ENCODE measurements at regions not wholly inside any gene's neighbourhood (a gene's known extent, or its start where the extent isn't known, plus 50 kb on each side); places are given as distances from the start of the nearest gene placed in this dataset.

DNA sequence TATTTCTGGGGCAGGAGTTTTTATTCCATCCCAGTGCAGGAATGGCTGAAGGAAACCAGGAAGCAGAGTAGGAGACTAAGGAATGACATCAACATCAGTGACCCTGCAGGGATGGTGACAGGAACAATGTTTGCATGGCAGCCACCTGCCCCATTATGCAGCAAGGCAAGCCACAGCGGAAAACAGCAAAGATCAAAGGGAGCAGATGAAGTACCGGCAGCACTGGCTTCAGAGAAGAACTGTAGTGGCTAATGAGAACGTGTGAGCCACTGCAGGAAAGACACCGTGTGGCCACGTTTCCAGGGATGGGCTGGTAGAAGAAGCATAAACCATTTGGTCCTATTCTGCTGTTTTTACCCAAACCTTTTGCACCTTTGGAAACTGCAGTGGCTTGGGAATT lies 52.9 kb upstream of the TAB2 start:
- peak in 2 of 3 donors; percentile 23 to 27 for DNase-seq (ENCODE audit: low read depth in 3 of 3, low spot score in 1 of 3)

DNA sequence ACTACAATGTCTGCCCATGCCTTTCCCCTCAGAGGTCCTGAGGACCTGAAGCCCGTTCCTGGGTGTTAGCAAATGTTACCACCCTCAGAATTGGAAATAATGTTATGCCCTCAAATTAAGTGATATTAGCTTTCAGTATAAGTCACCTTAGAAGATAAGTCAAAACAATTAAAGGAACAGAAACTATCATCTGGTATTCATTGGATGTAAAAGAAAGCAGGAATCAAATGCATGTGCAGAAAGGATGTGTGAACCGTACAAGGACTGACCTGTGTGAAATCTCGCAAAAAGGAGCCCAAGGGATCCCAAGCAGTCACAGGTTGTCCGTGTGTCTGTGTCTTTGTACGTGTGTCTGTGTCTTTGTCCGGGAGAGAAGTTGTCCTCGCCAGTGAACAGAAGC lies 51.6 kb upstream of the TAB2 start:
- no peak for DNase-seq (ENCODE audit: low read depth in 3 of 3, low spot score in 1 of 3)

DNA sequence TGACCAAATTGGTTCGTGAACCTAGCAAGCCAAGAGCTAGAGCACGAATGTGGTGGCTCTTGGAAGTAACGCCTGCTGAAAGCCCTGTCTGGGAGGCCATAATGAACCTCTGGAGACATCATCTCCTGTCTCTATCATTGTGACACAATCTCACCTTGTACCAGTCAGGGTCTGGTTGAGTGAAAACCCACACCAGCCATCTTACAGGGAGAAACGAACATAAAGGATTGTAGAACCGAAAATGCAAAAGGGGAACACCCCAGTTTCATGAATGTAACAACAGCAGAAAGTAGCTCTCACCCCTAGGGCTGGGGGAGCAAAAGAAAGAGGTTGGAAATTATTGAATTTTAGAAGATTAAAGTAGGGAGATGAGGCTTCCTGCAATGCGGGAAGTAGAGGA lies 50.9 kb upstream of the TAB2 start:
- DNase-seq (ENCODE audit: low read depth in 3 of 3, low spot score in 1 of 3) = no peak

DNA sequence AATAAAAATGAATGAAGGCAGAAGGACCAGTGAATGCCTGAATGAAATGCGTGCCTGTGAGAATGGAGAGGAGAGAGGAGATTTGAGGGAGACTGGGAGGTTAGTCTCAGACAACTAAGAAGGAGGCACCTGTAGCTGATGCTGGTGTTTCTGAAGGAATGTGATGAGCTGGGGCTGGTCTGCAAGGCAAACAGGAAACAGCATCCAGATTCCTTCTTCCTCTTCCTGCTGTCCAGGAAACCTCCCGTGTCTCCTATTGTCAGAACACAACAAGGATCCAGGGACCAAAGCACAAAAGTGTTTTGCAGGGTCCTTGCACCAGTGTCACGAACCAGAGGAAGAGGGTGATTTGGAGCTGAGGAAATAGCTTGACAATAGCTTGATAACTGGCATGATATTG lies 50.4 kb upstream of the TAB2 start:
- DNase-seq (ENCODE audit: low read depth in 3 of 3, low spot score in 1 of 3) = no peak

DNA sequence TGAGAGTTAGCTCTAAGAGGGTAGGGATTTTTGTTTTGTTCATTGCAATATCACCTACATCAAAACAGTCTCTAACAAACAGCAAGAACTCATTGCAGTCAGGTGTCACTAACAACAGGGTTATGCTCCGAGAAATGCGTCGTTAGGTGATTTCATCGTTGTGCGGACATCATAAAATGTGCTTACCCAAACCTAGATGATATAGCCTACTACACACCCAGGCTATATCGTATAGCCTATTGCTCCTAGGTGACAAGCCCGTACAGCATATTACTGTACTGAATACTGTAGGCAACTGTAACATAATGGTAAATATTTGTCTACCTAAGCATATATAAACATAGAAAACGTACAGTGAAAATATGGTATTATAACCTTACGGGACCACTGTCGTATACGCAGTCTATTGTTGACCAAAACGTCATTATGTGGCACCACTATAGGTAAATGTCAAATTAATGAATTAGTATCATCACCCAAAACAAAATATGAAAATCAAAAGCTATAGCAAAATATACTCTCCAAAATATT lies 49.9 kb upstream of the TAB2 start:
- DNase-seq (ENCODE audit: low read depth in 3 of 3, low spot score in 1 of 3) = no peak

Measured in stimulated activated CD4-positive, alpha-beta T cell treated with anti-CD3 and anti-CD28 coated beads, TNF-alpha, amount 100 ng/mL, for 1 hour (primary cell).